T-helper 1 cell (primary cell): ENCODE measurements at regions not wholly inside any gene's neighbourhood (a gene's known extent, or its start where the extent isn't known, plus 50 kb on each side); places are given as distances from the start of the nearest gene placed in this dataset.
"Not testable (repeated sequence)": the region's sequence is repeated elsewhere in the genome, so short reads cannot be mapped to it uniquely, and the experiment has no call there.

Experiments used
- DNase-seq, 5 donors: peaks; one replicate each; pipeline ENCODE4 v3.0.0-alpha.2; 2012 to 2020

DNA sequence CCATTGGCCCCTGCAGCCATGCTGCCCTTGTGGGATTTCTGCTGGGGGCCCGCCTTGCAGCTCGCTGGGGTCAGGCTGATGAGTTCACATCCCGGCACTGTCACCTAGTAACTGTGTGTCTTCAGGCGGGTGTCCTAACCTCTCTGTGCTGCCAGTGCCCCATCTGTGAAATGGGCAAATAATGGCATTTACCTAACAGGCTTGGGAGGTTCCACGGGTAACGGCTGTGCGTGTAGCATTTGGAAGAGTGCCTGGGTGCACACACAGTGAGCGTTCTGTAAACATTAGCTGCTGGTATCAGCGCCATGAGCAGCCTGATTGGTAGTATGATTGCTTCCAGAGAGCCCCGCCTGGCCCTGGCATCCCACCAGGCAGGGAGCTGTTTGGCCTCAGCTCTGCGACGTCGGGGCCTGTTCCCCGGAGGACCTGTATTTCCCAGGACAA lies 167.3 kb upstream of the GSE1 start:
- no peak for DNase-seq

DNA sequence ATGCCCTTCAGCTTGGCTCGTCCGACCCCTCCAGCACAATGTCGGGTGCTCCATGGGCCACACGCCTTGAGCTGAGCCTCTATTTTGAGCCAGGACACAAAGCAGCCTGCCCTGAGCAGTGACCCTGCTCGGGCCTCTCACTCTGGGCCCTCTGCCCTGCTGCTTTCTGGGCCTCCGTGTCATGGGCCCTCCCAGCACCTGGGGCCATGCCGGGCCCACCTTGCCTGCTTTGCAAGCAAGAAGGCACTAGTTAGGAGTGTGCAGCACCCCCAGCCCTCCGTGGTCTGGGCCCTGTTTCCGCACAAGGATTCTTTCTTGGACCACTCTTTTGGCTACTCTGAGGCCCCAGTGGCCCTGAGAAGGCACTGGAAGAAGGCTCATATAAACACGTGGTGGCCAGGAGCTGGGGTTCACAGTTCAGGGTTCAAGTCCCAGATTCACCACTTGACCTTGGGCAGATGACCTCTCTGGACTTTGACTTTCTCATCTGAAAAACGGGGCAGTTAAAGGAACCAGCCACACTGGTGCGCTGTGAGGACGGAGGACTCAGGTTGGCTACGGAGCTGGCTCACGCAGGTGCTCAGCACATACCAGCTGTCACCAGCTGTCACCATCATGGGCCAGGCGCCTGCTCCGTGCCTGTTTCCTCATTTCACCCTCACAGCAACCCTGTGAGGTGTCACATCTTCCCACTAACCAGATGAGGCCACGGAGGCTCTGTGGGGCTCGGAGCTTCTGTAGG lies 166.0 kb upstream of the GSE1 start:
- no peak for DNase-seq

DNA sequence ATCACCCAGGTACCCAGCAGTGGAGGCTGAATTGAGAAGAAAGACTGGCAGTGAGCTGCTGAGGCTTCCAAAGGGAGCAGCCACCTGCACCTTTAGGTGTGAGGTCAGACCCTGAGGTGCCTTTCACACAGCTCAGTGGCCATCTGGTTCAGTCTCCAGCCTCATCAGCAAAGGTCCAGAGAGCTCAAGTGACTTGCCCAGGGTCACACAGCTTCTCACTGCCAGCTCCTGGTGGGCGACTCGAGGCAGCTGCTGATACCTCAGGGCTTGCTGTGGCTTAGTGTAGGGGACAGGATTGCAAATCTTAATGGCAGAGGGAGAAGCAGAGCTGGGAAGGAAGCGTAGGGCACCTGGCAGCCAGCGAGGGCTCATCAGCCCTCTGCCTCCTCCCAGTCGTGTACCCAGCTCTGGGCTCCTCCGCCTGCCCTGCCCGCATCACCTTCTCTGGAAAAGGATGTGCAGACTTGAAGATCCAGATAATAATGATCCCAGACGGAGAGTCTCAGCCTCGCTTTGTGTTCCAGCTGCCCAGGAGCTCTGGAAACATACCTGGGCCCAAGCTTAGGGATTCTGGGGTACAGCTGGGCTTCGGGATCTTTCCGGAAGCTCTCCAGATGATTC lies 165.3 kb upstream of the GSE1 start:
- DNase-seq: no peak

DNA sequence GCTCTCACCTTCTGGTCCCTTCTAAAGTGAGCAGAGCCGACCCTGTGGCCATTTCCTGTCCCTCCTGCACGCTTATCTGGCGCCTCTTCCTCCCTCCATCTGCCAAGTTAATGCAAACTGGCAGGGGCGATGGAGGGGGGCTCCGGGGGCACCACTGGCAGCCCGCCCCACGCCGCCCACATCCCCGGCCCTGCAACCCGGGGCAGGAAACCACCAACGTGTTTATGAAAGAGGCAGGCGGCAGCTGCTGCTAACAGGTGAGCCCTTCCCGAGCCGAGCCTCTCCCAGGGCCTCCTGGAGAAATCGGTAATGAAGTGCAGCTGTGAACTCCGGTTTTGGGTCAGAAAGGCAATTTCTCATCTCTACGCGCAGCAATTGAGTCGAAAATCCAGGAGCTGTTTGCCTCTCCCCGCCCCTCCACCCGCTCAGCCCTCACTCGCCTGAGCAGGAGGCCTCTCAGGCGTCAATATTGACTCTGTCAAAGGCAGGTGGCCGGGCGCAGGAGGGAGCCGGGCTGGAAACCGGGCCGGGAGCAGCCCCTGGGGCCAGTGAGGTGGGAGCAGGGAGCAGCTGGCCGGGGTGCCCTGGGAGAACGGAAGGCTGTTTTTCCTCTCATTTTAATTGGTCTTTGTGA lies 164.4 kb upstream of the GSE1 start:
- DNase-seq: peak in 1 of 5 donors; percentile 30

DNA sequence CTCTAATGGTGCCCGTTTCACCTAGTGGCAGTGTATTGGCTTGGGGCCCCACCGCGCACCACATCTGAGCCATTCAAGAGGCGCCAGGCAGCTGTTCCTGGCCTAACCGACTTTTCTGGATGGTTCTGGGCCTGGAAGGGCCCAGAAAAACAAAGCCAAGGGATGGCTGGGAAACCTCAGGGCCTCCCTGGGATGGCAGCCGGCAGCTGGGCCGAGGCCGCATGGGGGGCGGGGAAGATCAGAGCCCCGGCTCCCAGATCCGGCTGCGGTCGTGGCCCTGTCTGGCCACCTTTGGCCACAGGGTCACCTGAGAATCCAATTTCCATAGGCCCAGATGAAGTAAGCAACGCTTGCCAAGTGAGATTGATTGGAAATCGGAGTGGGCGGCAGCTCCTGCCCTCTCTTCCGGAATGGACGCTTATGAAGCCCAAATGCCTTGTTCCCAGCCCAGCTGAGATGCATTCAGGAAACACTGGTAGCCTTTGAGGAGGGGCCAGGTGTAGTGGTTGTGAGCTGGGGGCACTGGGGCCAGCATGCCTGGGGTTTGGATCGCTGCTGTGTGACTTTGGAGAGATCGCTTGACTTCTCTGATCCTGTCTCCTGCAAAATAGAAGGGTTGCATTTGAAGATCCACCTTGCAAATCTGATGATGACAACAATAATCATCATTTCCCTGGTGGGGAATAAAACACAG lies 163.8 kb upstream of the GSE1 start:
- no peak for DNase-seq

DNA sequence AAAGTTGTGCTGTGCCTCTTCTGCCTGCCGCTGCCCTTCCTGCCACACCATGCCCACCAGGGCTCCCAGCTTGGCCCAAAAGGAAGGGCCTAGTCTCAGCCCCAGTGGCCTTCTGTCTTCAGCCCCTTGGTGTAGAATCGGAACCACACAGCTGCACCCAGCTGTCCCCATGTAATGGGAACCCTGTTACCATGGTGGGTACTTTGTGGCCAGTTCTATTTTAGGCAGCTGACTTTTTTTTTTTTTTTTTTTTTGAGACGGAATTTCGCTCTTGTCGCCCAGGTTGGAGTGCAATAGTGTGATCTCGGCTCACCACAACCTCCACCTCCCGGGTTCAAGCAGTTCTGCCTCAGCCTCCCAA lies 163.3 kb upstream of the GSE1 start:
- no peak for DNase-seq

DNA sequence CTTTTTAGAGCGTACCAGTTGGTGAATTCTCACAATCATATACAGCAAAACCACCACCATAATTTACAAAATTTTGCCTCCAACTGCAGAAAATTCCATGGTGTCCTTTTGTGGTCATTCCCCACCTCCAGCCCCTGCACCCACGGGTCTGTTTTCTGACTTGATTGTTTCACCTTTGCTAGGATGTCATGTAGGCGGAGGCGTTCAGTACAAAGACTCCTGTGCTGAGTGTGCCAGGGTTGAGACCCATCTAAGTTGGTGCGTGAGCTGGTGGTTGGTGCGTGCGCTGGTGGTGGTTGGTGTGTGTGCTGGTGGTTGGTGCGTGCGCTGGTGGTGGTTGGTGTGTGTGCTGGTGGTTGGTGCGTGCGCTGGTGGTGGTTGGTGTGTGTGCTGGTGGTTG lies 162.0 kb upstream of the GSE1 start:
- not testable (repeated sequence) for DNase-seq

DNA sequence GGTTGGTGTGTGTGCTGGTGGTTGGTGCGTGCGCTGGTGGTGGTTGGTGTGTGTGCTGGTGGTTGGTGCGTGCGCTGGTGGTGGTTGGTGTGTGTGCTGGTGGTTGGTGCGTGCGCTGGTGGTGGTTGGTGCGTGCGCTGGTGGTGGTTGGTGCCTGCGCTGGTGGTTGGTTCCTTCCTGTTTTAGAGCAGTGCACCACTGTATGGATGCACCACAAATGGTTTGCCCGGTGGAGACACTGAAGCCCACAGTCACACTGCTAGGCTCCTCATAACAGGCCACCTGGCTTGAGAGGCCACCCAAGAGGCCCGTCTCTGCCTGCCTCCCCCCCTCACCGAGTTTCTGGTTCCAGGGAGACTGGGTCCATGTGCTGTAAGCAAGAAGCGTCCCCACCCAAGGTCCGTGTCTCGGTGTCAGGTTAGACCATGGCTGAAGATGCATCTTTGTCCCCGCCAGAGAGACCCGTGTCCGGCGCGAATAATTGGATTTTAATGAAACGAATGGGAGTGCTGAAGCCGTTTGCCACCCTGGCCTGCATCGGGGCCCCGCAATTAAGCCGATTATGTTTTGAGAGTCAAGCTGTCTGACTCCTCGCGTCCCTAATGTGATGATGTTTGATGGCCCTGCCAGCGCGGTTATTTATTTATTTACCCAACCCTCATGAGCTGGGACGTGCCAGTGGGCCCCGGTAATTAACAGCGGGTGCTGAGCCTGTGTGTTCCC lies 161.3 kb upstream of the GSE1 start:
- DNase-seq: no peak

DNA sequence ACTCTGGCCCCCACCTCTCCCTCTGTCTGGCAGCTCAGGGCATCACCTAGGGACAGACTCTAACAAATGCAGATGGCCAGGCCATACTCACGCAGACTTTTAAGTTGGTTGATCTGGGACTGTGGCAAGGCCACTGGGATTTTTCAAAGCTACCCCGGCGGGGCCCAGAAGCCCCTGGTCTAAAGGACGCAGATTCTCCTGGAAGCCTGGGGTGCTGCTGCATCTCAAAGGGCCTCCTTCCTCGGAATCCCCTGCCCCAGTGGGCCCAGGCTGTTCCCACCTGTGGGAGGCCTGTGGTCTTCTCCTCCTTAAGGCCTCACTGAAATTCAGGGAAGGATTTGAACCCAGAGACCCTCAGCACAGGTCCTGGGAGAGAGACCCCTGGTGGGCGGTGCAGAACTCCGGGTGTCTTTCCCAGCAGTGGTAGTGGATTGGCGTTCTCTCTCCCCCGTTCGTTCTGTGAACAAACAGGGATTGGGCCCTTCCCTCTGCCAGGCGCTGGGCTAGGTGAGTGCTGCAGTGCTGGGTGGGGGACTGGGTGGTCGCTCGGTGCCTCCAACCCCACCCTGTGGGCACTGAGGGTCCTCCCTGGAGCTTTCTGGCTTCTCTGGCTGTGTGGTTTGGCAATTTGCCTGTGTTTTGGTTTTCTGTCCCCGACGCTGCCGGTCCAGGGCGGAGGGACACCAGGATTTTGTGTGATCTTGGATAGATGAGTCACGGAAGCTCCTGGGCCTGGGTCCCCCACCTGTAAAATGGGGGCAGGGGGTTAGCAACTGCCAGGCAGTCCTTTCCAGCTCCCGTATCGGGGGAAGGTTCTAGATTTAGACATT lies 160.5 kb upstream of the GSE1 start:
- DNase-seq: no peak

DNA sequence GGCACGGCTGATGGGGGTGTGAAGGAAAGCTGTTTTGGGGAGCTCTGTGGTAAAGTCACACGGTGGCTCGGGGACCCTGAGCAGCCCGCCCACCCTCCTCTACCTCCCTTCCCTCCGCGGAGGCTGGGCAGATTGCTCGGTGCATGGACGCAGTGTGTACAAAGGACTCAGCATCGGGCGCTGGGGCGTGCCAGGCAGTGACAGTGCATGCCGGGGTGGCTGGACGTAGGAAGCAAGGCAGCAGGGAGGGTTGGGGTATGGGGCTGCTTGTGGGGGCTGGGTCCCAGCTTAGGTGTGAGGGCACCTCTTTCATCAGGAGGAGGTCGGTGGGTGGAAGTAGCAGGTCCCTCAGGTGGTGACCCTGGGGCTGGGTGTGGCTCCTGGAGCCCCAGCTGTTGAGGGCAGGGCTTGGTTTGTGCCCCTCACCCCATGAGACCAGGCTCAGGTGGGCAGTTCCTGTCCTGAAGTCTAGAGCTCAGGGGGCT lies 159.9 kb upstream of the GSE1 start:
- no peak for DNase-seq

DNA sequence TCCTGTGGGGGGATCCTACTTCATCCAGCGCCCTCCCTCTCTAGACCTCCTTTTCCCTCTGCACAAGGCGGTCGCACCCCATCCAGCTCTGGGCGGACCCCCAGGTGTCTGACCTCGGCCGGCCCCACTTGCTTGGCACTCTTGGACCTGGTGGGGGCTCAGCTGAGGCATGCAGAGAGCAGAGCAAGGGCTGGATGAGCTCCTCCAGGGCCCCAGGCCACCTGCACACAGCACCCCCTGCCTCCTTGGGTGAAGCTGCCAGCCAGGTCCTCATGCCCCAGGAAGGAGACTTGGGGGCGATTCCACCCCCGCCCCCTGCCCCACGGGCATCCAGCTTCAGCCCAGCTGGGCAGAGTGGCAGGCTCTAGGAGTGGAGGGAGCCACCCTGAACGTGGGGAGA lies 159.4 kb upstream of the GSE1 start:
- DNase-seq: no peak

DNA sequence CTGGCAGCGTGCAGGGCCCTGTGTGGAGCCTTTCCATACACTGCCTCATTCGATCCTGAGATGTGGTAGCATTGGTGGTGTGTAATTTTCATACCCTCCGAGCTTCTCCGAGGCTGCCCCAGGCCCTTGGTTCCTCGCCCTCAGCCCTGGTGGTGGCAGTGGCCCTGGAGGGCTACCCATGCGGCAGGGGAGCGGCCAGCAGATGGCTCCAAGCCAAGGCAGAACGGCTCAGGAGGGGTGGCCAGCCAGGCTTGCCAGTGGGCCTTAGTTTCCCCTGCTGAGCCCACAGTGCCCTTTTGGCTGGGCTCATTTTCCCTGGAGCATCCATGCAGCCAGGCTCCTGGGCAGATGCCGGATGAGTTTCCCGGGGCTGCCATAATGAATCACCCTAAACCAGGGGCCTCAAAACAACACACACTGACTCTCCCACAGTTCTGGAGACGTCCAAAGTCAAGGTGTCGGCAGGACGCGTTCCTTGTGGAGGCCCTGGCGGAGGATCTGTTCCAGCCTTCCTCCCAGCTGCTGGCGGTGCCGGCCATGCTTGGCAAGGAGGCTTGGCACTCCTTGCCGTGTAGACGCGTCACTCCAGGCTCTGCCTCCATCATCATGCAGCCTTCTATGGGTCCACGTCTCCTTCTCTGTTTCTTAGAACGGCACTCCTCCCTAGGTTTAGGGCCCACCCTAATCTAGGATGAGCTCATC lies 158.8 kb upstream of the GSE1 start:
- no peak for DNase-seq

DNA sequence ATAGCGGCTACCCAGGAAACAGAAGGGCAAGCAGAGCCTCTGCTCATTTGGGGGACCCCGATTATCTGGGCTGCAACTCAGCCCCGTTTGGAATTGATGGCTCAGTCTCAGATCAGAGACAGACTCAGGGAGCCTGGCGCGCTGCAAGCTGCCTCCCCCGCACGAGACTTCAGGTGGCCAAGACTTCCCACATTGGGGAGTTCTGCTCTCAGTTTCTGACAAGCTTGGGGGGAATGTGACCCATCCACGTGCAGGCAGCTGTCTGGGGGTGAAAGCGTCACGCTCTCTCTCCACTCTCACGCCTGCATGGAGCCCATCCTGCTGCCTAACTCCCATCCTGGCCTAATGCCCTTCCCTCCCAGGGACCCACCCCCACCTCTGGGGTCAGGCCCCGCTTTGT lies 157.6 kb upstream of the GSE1 start:
- DNase-seq: no peak

DNA sequence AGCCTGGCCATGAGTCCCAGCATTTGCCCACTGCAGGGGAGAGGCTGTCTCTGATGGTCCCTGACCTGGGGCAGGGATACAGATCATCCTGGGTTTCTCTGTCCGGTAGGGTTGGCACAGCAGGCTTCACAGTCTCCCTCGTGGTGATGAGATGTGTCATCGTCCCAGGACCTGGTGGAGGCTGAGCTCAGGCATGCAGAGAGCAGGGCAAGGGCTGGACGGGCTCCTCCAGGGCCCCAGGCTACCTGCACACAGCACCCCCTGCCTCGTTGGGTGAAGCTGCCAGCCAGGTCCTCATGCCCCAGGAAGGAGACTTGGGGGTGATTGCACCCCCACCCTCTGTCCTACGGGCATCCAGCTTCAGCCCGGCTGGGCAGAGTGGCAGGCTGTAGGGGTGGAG lies 155.8 kb upstream of the GSE1 start:
- DNase-seq: no peak

DNA sequence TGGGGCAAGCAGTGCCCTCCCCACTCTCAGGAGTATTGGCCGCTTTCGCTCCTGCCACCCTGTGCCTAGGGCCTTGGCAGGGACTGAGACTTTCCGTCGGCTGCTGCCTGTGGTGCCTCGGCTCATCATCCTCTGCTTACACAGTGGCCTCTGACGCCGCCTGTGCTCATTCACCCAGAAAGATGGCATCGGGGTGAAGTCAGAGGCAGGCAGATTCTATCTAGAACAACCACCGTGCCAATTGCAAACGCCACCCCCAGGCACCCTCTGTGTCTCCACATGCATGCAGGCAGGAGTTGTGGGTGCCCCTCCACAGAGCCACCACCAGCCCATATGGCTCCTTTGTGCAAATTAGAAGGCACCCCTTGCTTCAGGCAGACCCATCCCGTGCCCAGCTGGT lies 154.2 kb upstream of the GSE1 start:
- no peak for DNase-seq

DNA sequence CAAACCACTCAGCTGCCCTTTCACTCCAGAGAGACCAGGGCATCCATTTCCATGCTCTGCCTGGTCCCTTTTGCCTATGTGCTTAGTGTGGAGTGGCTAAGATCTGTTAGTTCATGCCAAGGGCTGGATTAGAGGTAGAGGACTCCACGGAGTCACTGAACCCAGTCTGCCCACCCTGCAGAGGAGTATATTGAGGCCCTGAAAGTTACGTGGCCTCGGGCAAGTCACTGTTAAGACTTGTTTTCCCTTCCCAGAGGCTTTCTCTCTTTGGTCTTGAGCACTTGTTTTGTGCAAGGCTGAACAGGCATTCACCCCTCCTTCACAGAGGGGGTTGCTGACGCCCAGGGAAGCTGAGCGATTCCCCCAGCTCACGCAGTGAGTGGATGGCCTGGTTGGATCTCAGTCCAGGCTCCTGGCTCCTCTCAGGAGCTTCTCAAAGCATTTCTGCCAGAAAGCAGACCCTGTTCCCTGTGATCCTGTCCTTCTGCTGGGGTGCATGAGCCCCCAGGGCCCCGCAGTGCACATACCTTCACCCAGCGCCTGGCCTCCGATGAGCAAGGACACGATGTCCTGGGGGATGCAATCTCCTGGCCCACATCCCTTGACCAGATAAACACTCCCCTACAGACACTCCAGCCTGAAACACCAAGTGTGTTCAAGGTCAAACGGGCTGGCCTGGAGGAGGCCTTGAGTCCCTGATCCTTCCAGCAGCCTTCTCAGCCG lies 153.4 kb upstream of the GSE1 start:
- no peak for DNase-seq

DNA sequence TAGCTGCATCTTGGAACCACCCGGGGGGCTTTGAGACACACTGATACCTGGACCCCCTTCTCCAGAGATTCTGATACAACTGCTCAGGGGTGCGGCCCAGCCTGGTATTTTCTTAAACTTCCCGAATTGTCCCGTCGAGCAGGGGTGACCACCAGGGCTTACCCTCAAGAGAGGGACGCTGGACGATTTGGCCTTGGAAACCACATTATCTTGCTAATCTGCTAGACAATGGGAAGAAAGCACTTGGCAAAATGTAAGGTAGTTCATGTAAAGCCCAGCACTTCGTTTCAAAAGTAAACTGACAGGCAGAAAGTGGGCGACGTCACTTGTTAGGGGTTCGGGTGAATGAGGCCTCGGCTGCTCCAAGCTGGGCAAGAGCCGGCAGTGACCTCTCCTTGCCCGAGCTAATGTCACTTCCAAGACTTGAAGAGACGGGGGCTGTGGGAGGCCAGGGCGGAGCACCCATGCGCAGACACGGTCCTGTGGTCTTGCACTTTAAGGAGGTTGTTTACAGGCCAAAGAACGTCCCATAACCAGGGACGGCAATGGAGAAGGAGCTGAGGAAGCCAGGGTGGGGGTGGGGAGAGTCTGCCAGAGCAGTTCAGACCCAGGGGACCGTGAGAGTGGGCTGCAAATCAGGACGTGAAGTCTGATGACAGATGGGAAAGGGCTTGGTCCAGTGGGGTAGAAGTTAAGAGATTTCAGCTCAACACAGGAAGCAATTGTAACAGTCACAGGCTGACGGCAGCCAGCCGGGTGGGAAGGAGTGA lies 152.7 kb upstream of the GSE1 start:
- DNase-seq: no peak

DNA sequence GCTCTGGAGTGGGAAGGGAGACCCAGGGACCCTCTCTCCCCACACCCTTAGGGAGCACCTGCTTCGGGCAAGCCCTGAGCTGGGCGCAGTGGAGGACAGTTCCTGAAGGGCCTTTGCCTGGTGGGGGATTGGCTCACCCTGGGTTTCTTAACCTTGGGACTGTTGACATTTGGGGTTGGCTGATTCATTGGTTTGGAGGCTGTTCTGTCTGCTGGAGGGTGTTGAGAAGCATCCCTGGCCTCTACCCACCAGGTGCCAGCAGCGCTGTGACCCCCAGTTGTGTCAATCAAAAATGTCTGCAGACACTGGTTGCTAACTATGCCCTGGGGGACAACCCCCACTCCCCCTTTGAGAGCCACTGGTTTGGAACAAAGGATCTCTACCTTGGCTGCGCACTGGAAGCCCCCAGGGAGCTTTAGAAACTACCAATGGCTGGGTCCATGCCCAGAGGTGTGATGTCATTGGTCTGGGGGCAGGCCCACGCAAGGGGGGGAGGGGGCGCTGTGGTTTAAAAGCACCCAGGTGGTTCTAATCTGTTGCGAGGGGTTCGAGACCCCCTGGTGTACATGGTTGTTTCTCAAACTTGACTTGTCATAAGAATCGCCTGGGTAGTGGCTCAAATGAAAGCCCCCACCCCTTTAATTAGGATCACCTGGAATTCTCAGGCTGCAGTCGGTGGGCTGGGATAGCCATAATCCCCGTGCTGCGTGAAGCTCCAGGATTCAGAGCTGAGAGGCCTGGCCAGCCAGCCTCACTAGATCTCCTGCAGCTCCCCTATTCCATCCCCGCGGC lies 151.9 kb upstream of the GSE1 start:
- no peak for DNase-seq
